ENCODE measurements at regions not wholly inside any gene's neighbourhood (a gene's known extent, or its start where the extent isn't known, plus 50 kb on each side); places are given as distances from the start of the nearest gene placed in this dataset.

DNA sequence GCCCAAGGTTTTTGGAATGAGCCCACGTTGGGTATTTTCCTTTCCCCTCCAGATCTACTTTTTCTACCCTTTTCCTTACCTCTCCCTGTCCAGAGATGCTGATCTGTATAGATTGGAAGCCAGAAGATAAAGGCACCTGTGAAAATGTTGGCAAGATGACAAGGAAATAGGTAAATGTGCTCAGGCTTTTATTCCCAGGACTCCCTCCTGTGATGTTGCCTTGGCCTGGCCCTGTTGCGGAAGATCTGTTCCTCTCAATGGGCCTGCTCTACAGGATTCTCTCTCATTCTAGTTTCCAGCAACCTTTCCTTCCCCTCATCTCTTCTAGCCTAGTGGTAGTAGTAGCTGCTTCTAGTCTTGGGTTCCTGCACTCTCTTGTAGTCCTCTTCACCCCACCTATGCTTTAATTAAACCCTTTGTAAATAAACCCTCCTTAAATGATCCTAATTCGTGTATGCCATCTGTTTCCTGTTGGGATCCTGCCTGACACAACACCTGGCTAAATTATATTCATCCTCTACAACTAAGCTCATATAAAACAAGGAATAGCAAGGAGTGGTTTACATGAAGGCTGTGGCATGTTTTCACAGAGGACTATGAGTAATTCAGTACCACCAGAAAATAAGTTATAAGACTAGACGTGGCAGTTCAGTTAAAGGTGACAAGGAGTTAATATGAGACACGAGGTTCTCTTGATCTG, 95.7 kb upstream of the MAOA start:
- TF ChIP-seq, protein P1, sequence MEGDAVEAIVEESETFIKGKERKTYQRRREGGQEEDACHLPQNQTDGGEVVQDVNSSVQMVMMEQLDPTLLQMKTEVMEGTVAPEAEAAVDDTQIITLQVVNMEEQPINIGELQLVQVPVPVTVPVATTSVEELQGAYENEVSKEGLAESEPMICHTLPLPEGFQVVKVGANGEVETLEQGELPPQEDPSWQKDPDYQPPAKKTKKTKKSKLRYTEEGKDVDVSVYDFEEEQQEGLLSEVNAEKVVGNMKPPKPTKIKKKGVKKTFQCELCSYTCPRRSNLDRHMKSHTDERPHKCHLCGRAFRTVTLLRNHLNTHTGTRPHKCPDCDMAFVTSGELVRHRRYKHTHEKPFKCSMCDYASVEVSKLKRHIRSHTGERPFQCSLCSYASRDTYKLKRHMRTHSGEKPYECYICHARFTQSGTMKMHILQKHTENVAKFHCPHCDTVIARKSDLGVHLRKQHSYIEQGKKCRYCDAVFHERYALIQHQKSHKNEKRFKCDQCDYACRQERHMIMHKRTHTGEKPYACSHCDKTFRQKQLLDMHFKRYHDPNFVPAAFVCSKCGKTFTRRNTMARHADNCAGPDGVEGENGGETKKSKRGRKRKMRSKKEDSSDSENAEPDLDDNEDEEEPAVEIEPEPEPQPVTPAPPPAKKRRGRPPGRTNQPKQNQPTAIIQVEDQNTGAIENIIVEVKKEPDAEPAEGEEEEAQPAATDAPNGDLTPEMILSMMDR (conservative IDR thresholded peaks at IDR 0.05; ENCODE audit: low read length) = no peak
- no peak for TF ChIP-seq EZH2phosphoT487 (IDR thresholded peaks at IDR 0.05; ENCODE audit: borderline replicate concordance, low read depth, low read length)
